ENCODE measurements at regions not wholly inside any gene's neighbourhood (a gene's known extent, or its start where the extent isn't known, plus 50 kb on each side); places are given as distances from the start of the nearest gene placed in this dataset.

GRCh38 chr19:32018014-32018413 is 327.4 kb upstream of the ZNF507 start:
- peaks cover 0 to 4% of the 10 kb centered on the region in 2 donors for H3K4me1 ChIP-seq (ENCODE audit: control insufficient read depth in 2 of 2, insufficient read depth in 1 of 2, low read depth in 1 of 2, low read length in 2 of 2)
- no peak overlapping the region for H3K14ac ChIP-seq (ENCODE audit: low read length)
- no peaks in the 10 kb centered on the region for H3K27me3 ChIP-seq (ENCODE audit: control insufficient read depth in 3 of 3, insufficient read depth in 3 of 3, low read depth in 1 of 3, low read length in 3 of 3)
- H3K9ac ChIP-seq (ENCODE audit: low read depth, low read length, poor library complexity): no peak overlapping the region
- H2BK5ac ChIP-seq (ENCODE audit: low read length): no peak overlapping the region
- H3K36me3 ChIP-seq (replicated peaks in 1 of 2; ENCODE audit: control insufficient read depth in 2 of 2, insufficient read depth in 2 of 2, low read length in 2 of 2): no peaks in the 10 kb centered on the region
- no peak overlapping the region for H2AFZ ChIP-seq (ENCODE audit: low read length)
- no peak overlapping the region for H3K4me2 ChIP-seq (ENCODE audit: insufficient read depth, low read length, poor library complexity, severe bottlenecking)
- no peak overlapping the region for H3K4ac ChIP-seq (ENCODE audit: low read length)
- H3K4me3 ChIP-seq (ENCODE audit: low read length in 2 of 2): no peak overlapping the region
- H3K79me1 ChIP-seq (ENCODE audit: low read depth, low read length): no peaks in the 10 kb centered on the region
- DNase-seq (ENCODE audit: low spot score): no peak
- no peak overlapping the region for H3K27ac ChIP-seq (replicated peaks; ENCODE audit: low read length)
- WGBS, 2 donors (ENCODE audit: extremely low coverage in 2 of 2, insufficient read length in 2 of 2, insufficient replicate concordance in 1 of 2): no CpG with 5 or more reads among the region's 6 CpGs
- H2AK5ac ChIP-seq (ENCODE audit: low read depth, low read length): no peak overlapping the region
- no peak overlapping the region for H2BK120ac ChIP-seq (ENCODE audit: low read depth, low read length)
- no peak overlapping the region for H4K8ac ChIP-seq (ENCODE audit: low read depth, low read length)
- no peak overlapping the region for H4K91ac ChIP-seq (ENCODE audit: low read depth, low read length, poor library complexity)
- no peak overlapping the region for H3K18ac ChIP-seq (ENCODE audit: low read length)
- H2BK12ac ChIP-seq (ENCODE audit: low read length): no peak overlapping the region
- no peak overlapping the region for H2BK15ac ChIP-seq (ENCODE audit: low read length)
- no peak overlapping the region for H3K23ac ChIP-seq (ENCODE audit: low read depth, low read length, poor library complexity)
- no peaks in the 10 kb centered on the region for H3K9me3 ChIP-seq (replicated peaks in 1 of 2; ENCODE audit: control insufficient read depth in 2 of 2, insufficient read depth in 1 of 2, low read depth in 1 of 2, low read length in 2 of 2)

- H3K4me2 ChIP-seq (ENCODE audit: insufficient read depth, low read length, poor library complexity, severe bottlenecking): no peak overlapping the region
- no peak overlapping the region for H2AFZ ChIP-seq (ENCODE audit: low read length)
- H3K14ac ChIP-seq (ENCODE audit: low read length): no peak overlapping the region
- H2AK5ac ChIP-seq (ENCODE audit: low read depth, low read length): no peak overlapping the region
- H3K27me3 ChIP-seq (ENCODE audit: control insufficient read depth in 3 of 3, insufficient read depth in 3 of 3, low read depth in 1 of 3, low read length in 3 of 3): no peaks in the 10 kb centered on the region
- H2BK15ac ChIP-seq (ENCODE audit: low read length): no peak overlapping the region
- no peak overlapping the region for H2BK120ac ChIP-seq (ENCODE audit: low read depth, low read length)
- no peak overlapping the region for H3K4me3 ChIP-seq (ENCODE audit: low read length in 2 of 2)
- no peak overlapping the region for H3K27ac ChIP-seq (replicated peaks; ENCODE audit: low read length)
- no peak overlapping the region for H3K9ac ChIP-seq (ENCODE audit: low read depth, low read length, poor library complexity)
- H4K91ac ChIP-seq (ENCODE audit: low read depth, low read length, poor library complexity): no peak overlapping the region
- no peaks in the 10 kb centered on the region for H3K9me3 ChIP-seq (replicated peaks in 1 of 2; ENCODE audit: control insufficient read depth in 2 of 2, insufficient read depth in 1 of 2, low read depth in 1 of 2, low read length in 2 of 2)
- H3K4me1 ChIP-seq (ENCODE audit: control insufficient read depth in 2 of 2, insufficient read depth in 1 of 2, low read depth in 1 of 2, low read length in 2 of 2): no peaks in the 10 kb centered on the region
- no peak overlapping the region for H2BK12ac ChIP-seq (ENCODE audit: low read length)
- H2BK5ac ChIP-seq (ENCODE audit: low read length): no peak overlapping the region
- DNase-seq (ENCODE audit: low spot score): no peak
- no peaks in the 10 kb centered on the region for H3K79me1 ChIP-seq (ENCODE audit: low read depth, low read length)
- H3K18ac ChIP-seq (ENCODE audit: low read length): no peak overlapping the region
- H3K36me3 ChIP-seq (replicated peaks in 1 of 2; ENCODE audit: control insufficient read depth in 2 of 2, insufficient read depth in 2 of 2, low read length in 2 of 2): no peaks in the 10 kb centered on the region
- no peak overlapping the region for H3K23ac ChIP-seq (ENCODE audit: low read depth, low read length, poor library complexity)
- no peak overlapping the region for H3K4ac ChIP-seq (ENCODE audit: low read length)
- no CpG with 5 or more reads among the region's 2 CpGs for WGBS, 2 donors (ENCODE audit: extremely low coverage in 2 of 2, insufficient read length in 2 of 2, insufficient replicate concordance in 1 of 2)
- H4K8ac ChIP-seq (ENCODE audit: low read depth, low read length): no peak overlapping the region
These were observed 324.9 kb upstream of the ZNF507 start for GRCh38 chr19:32020538-32020937.

GRCh38 chr19:32022044-32022640 is 323.3 kb upstream of the ZNF507 start:
- no peaks in the 10 kb centered on the region for H3K9me3 ChIP-seq (replicated peaks in 1 of 2; ENCODE audit: control insufficient read depth in 2 of 2, insufficient read depth in 1 of 2, low read depth in 1 of 2, low read length in 2 of 2)
- no peak overlapping the region for H3K4me2 ChIP-seq (ENCODE audit: insufficient read depth, low read length, poor library complexity, severe bottlenecking)
- no peak overlapping the region for H3K27ac ChIP-seq (replicated peaks; ENCODE audit: low read length)
- H3K36me3 ChIP-seq (replicated peaks in 1 of 2; ENCODE audit: control insufficient read depth in 2 of 2, insufficient read depth in 2 of 2, low read length in 2 of 2): no peaks in the 10 kb centered on the region
- no peak overlapping the region for H2BK120ac ChIP-seq (ENCODE audit: low read depth, low read length)
- no peaks in the 10 kb centered on the region for H3K4me1 ChIP-seq (ENCODE audit: control insufficient read depth in 2 of 2, insufficient read depth in 1 of 2, low read depth in 1 of 2, low read length in 2 of 2)
- no peak overlapping the region for H3K18ac ChIP-seq (ENCODE audit: low read length)
- H3K23ac ChIP-seq (ENCODE audit: low read depth, low read length, poor library complexity): no peak overlapping the region
- DNase-seq (ENCODE audit: low spot score): no peak
- no peak overlapping the region for H2AK5ac ChIP-seq (ENCODE audit: low read depth, low read length)
- H2BK12ac ChIP-seq (ENCODE audit: low read length): no peak overlapping the region
- no peak overlapping the region for H4K91ac ChIP-seq (ENCODE audit: low read depth, low read length, poor library complexity)
- no peaks in the 10 kb centered on the region for H3K27me3 ChIP-seq (ENCODE audit: control insufficient read depth in 3 of 3, insufficient read depth in 3 of 3, low read depth in 1 of 3, low read length in 3 of 3)
- WGBS, 2 donors (ENCODE audit: extremely low coverage in 2 of 2, insufficient read length in 2 of 2, insufficient replicate concordance in 1 of 2): no CpG with 5 or more reads among the region's 9 CpGs
- H4K8ac ChIP-seq (ENCODE audit: low read depth, low read length): no peak overlapping the region
- no peak overlapping the region for H3K4me3 ChIP-seq (ENCODE audit: low read length in 2 of 2)
- H3K9ac ChIP-seq (ENCODE audit: low read depth, low read length, poor library complexity): no peak overlapping the region
- no peaks in the 10 kb centered on the region for H3K79me1 ChIP-seq (ENCODE audit: low read depth, low read length)
- H3K4ac ChIP-seq (ENCODE audit: low read length): no peak overlapping the region
- no peak overlapping the region for H2BK5ac ChIP-seq (ENCODE audit: low read length)
- H3K14ac ChIP-seq (ENCODE audit: low read length): no peak overlapping the region
- no peak overlapping the region for H2BK15ac ChIP-seq (ENCODE audit: low read length)
- no peak overlapping the region for H2AFZ ChIP-seq (ENCODE audit: low read length)

- H2BK120ac ChIP-seq (ENCODE audit: low read depth, low read length): no peak overlapping the region
- no peak overlapping the region for H2BK15ac ChIP-seq (ENCODE audit: low read length)
- H3K4me3 ChIP-seq (ENCODE audit: low read length in 2 of 2): no peak overlapping the region
- H4K91ac ChIP-seq (ENCODE audit: low read depth, low read length, poor library complexity): no peak overlapping the region
- H4K8ac ChIP-seq (ENCODE audit: low read depth, low read length): no peak overlapping the region
- H3K79me1 ChIP-seq (ENCODE audit: low read depth, low read length): no peaks in the 10 kb centered on the region
- H3K4ac ChIP-seq (ENCODE audit: low read length): no peak overlapping the region
- DNase-seq (ENCODE audit: low spot score): no peak
- H3K27me3 ChIP-seq (ENCODE audit: control insufficient read depth in 3 of 3, insufficient read depth in 3 of 3, low read depth in 1 of 3, low read length in 3 of 3): no peaks in the 10 kb centered on the region
- H3K4me1 ChIP-seq (ENCODE audit: control insufficient read depth in 2 of 2, insufficient read depth in 1 of 2, low read depth in 1 of 2, low read length in 2 of 2): no peaks in the 10 kb centered on the region
- no peak overlapping the region for H3K4me2 ChIP-seq (ENCODE audit: insufficient read depth, low read length, poor library complexity, severe bottlenecking)
- H3K23ac ChIP-seq (ENCODE audit: low read depth, low read length, poor library complexity): no peak overlapping the region
- no peak overlapping the region for H3K9ac ChIP-seq (ENCODE audit: low read depth, low read length, poor library complexity)
- H2AFZ ChIP-seq (ENCODE audit: low read length): peak overlapping the region; percentile 35
- H2BK12ac ChIP-seq (ENCODE audit: low read length): no peak overlapping the region
- no CpG with 5 or more reads among the region's 29 CpGs for WGBS, 2 donors (ENCODE audit: extremely low coverage in 2 of 2, insufficient read length in 2 of 2, insufficient replicate concordance in 1 of 2)
- H2AK5ac ChIP-seq (ENCODE audit: low read depth, low read length): no peak overlapping the region
- H3K14ac ChIP-seq (ENCODE audit: low read length): no peak overlapping the region
- no peak overlapping the region for H3K18ac ChIP-seq (ENCODE audit: low read length)
- no peaks in the 10 kb centered on the region for H3K36me3 ChIP-seq (replicated peaks in 1 of 2; ENCODE audit: control insufficient read depth in 2 of 2, insufficient read depth in 2 of 2, low read length in 2 of 2)
- no peak overlapping the region for H3K27ac ChIP-seq (replicated peaks; ENCODE audit: low read length)
- H2BK5ac ChIP-seq (ENCODE audit: low read length): no peak overlapping the region
- H3K9me3 ChIP-seq (replicated peaks in 1 of 2; ENCODE audit: control insufficient read depth in 2 of 2, insufficient read depth in 1 of 2, low read depth in 1 of 2, low read length in 2 of 2): no peaks in the 10 kb centered on the region
These were observed 322.5 kb upstream of the ZNF507 start for GRCh38 chr19:32022731-32023563.

Data from neuronal stem cell (in vitro differentiated cells).